ENCODE measurements at regions not wholly inside any gene's neighbourhood (a gene's known extent, or its start where the extent isn't known, plus 50 kb on each side); places are given as distances from the start of the nearest gene placed in this dataset.

- H3K27ac ChIP-seq = no peak overlapping the region
- TF ChIP-seq CTCF (conservative IDR thresholded peaks at IDR 0.05) = no peak
- TF ChIP-seq ZFX (IDR thresholded peaks at IDR 0.05) = no peak
These were observed 83.2 kb downstream of the RPE65 start for GRCh38 chr1:68366572-68366971.

GRCh38 chr1:68365709-68366382 is 83.9 kb downstream of the RPE65 start:
- TF ChIP-seq ZFX (IDR thresholded peaks at IDR 0.05) (no peak), CTCF (conservative IDR thresholded peaks at IDR 0.05) (no peak)
- H3K27ac ChIP-seq = no peak overlapping the region

GRCh38 chr1:68363339-68363738 is 86.4 kb downstream of the RPE65 start:
- TF ChIP-seq CTCF (conservative IDR thresholded peaks at IDR 0.05) = no peak
- no peak for TF ChIP-seq ZFX (IDR thresholded peaks at IDR 0.05)
- no peak overlapping the region for H3K27ac ChIP-seq

- no peak overlapping the region for H3K27ac ChIP-seq
- TF ChIP-seq CTCF (conservative IDR thresholded peaks at IDR 0.05) = no peak
- no peak for TF ChIP-seq ZFX (IDR thresholded peaks at IDR 0.05)
These were observed 88.3 kb downstream of the RPE65 start for GRCh38 chr1:68361346-68361910.

- TF ChIP-seq ZFX (IDR thresholded peaks at IDR 0.05) (no peak), CTCF (conservative IDR thresholded peaks at IDR 0.05) (no peak)
- H3K27ac ChIP-seq = no peak overlapping the region
These were observed 90.7 kb downstream of the RPE65 start for GRCh38 chr1:68359045-68359444.

- no peak overlapping the region for H3K27ac ChIP-seq
- TF ChIP-seq CTCF (conservative IDR thresholded peaks at IDR 0.05) = no peak
- no peak for TF ChIP-seq ZFX (IDR thresholded peaks at IDR 0.05)
These were observed 91.3 kb downstream of the RPE65 start for GRCh38 chr1:68358439-68358838.

GRCh38 chr1:68355614-68356013 is 94.1 kb downstream of the RPE65 start:
- TF ChIP-seq CTCF (conservative IDR thresholded peaks at IDR 0.05) (no peak), ZFX (IDR thresholded peaks at IDR 0.05) (no peak)

More at GRCh38 chr1:68355614-68356013, 94.1 kb downstream of the RPE65 start:
- no peak overlapping the region for H3K27ac ChIP-seq

Measured in C4-2B (cell line).